Heart left ventricle (tissue), 13 donors: ENCODE measurements at regions not wholly inside any gene's neighbourhood (a gene's known extent, or its start where the extent isn't known, plus 50 kb on each side); places are given as distances from the start of the nearest gene placed in this dataset.

Experiments used
- POLR2A ChIP-seq, 2 donors: fragments of 450-650 bp; IDR thresholded peaks; one replicate each; pipeline ENCODE4 v1.6.1; 2017; ENCODE audit warnings: antibody characterized with exemption in 2 of 2, mild to moderate bottlenecking in 2 of 2, moderate library complexity in 2 of 2
- TF ChIP-seq, protein P1 (sequence below), 12 donors: fragments of 200-600 bp; sonication (generic) in 4 of 12; IDR thresholded peaks; one replicate each; pipeline versions ENCODE4 v1.5.0 to v1.8.0; 2018 to 2022; ENCODE audit warnings: antibody characterized with exemption in 12 of 12, mild to moderate bottlenecking in 5 of 12
- donor health status: ischemic (EF 13 %, LVEDD 7.1; RV severe dilation, severe dysfunction).
- donor health status: DM: no; HTN: yes; CAD: no.
- donor health status: DM: no; HTN: no; CAD: no.
- donor health status: ischemic (EF 25% LVEDD 6.9; RV normal size, moderate dysfunction).
- donor health status: ischemic (EF 25% LVEDD 5.7; RV mildly dilated, moderate dysfunction).
- donor health status: ischemic (EF 35%, LVEDD 5.7; RV mildly dilated, moderate dysfunction).
- donor health status: nonischemic (EF 11% LVEDD 7.7; RV severe dilation, severe dysfunction).
- donor health status: DM: yes; HTN: yes; CAD: no.
- donor health status: PGD.
- donor health status: ischemic (EF 29% LVEDD 5.4; RV normal size, mild dysfunction).
- donor health status: nonischemic (EF 23%, LVEDD 6.1; RV moderate dilation, normal function).

DNA sequence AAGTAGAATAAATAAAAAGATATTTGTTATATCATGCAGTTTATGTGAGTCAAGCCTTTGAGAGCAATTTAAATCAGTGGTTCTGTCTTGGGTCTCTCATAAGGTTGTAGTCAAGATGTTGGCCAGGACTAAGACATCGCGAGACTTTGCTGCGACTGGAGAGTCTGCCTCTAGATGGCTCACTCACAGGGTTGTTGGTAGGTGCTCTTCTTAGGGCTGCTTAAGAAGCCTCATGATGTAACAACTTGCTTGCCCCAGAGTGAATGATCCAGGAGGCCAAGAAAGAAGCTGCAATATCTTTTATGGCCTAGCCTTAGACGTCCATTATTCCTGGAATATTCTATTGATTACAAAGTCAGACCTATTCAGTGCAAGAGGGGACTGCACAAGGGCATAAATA, 73.1 kb upstream of the CACHD1 start:
- TF ChIP-seq, protein P1, sequence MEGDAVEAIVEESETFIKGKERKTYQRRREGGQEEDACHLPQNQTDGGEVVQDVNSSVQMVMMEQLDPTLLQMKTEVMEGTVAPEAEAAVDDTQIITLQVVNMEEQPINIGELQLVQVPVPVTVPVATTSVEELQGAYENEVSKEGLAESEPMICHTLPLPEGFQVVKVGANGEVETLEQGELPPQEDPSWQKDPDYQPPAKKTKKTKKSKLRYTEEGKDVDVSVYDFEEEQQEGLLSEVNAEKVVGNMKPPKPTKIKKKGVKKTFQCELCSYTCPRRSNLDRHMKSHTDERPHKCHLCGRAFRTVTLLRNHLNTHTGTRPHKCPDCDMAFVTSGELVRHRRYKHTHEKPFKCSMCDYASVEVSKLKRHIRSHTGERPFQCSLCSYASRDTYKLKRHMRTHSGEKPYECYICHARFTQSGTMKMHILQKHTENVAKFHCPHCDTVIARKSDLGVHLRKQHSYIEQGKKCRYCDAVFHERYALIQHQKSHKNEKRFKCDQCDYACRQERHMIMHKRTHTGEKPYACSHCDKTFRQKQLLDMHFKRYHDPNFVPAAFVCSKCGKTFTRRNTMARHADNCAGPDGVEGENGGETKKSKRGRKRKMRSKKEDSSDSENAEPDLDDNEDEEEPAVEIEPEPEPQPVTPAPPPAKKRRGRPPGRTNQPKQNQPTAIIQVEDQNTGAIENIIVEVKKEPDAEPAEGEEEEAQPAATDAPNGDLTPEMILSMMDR (IDR thresholded peaks at IDR 0.05) = no peak
- no peak for TF ChIP-seq POLR2A (IDR thresholded peaks at IDR 0.05)
